ENCODE measurements at regions not wholly inside any gene's neighbourhood (a gene's known extent, or its start where the extent isn't known, plus 50 kb on each side); places are given as distances from the start of the nearest gene placed in this dataset.

DNA sequence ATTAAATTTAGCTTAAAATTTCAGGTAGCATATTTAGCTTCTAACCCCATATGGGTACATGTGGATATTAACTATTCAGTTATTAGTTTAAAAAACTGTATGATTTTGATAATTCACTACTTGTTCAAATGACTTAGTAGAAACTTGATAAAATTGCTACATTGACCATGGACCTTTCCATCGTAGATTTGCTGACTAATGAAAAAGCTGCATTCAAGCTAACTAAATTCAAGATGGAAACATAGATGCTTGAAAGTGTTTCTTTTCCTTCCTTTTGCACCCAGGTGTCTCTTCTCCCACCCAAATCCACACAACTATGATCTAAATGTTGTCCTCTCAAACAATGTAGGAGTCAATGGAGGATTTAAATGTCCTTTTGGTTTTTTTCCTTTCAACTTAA is 439.2 kb downstream of the TBC1D4 start:
- intact Hi-C loops (cut with DNase I) = no loop called here
- no peak for DNase-seq (ENCODE audit: low spot score)
- Histone ChIP-seq H3K9me3 (no peaks in the 10 kb centered on the region), H3K27ac (no peak overlapping the region), H3K4me3 (no peak overlapping the region), H3K27me3 (replicated peaks; ENCODE audit: insufficient read depth) (no peaks in the 10 kb centered on the region), H3K4me1 (replicated peaks) (no peaks in the 10 kb centered on the region), H3K36me3 (no peaks in the 10 kb centered on the region)
- WGBS = 97% methylated on average over 1 of the region's 1 CpG
- TF ChIP-seq POLR2A (IDR thresholded peaks at IDR 0.05) (no peak), POLR2AphosphoS5 (IDR thresholded peaks at IDR 0.05) (no peak)
- TF ChIP-seq, protein P1, sequence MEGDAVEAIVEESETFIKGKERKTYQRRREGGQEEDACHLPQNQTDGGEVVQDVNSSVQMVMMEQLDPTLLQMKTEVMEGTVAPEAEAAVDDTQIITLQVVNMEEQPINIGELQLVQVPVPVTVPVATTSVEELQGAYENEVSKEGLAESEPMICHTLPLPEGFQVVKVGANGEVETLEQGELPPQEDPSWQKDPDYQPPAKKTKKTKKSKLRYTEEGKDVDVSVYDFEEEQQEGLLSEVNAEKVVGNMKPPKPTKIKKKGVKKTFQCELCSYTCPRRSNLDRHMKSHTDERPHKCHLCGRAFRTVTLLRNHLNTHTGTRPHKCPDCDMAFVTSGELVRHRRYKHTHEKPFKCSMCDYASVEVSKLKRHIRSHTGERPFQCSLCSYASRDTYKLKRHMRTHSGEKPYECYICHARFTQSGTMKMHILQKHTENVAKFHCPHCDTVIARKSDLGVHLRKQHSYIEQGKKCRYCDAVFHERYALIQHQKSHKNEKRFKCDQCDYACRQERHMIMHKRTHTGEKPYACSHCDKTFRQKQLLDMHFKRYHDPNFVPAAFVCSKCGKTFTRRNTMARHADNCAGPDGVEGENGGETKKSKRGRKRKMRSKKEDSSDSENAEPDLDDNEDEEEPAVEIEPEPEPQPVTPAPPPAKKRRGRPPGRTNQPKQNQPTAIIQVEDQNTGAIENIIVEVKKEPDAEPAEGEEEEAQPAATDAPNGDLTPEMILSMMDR (IDR thresholded peaks at IDR 0.05) = no peak

GRCh38 chr13:75038393-75039113 is 443.4 kb downstream of the TBC1D4 start:
- 85% methylated on average over 1 of the region's 1 CpG for WGBS
- Histone ChIP-seq H3K36me3 (no peaks in the 10 kb centered on the region), H3K4me3 (no peak overlapping the region), H3K27me3 (replicated peaks; ENCODE audit: insufficient read depth) (no peaks in the 10 kb centered on the region), H3K9me3 (no peaks in the 10 kb centered on the region), H3K4me1 (replicated peaks) (no peaks in the 10 kb centered on the region), H3K27ac (no peak overlapping the region)
- no peak for DNase-seq (ENCODE audit: low spot score)
- TF ChIP-seq POLR2AphosphoS5 (IDR thresholded peaks at IDR 0.05) (no peak), POLR2A (IDR thresholded peaks at IDR 0.05) (no peak)
- TF ChIP-seq, protein P1 (IDR thresholded peaks at IDR 0.05) = no peak
- intact Hi-C loops (cut with DNase I) = no loop called here

DNA sequence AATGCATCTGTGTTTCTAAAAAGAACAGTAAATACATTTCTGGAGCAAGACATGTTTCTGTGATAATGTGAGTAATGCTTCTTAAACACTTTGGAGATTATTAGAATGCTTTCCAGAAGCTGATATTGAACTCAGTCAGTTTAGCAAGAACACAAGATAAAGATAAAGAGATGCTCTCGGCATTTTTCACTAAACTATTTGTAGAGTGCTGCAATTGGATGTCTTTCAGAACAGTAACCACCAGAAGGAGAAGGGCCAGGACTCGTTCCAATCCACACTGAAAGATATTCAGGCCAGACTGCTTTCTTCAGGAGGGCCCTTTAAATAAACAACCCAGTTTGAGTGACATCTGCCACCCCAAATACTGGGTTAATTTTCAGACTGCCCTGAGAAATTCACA is 456.0 kb downstream of the TBC1D4 start:
- 15% methylated on average over 2 of the region's 2 CpGs for WGBS
- no peaks in the 10 kb centered on the region for H3K36me3 ChIP-seq
- TF ChIP-seq, protein P1 (IDR thresholded peaks at IDR 0.05) = no peak
- TF ChIP-seq POLR2AphosphoS5 (IDR thresholded peaks at IDR 0.05) = no peak
- no peak for TF ChIP-seq POLR2A (IDR thresholded peaks at IDR 0.05)
- H3K27ac ChIP-seq = no peak overlapping the region
- no peak overlapping the region for H3K4me3 ChIP-seq
- no peaks in the 10 kb centered on the region for H3K4me1 ChIP-seq (replicated peaks)
- H3K27me3 ChIP-seq (replicated peaks; ENCODE audit: insufficient read depth) = no peaks in the 10 kb centered on the region
- intact Hi-C loops (cut with DNase I) = no loop called here
- H3K9me3 ChIP-seq = no peaks in the 10 kb centered on the region
- no peak for DNase-seq (ENCODE audit: low spot score)

- no peak for DNase-seq (ENCODE audit: low spot score)
- Histone ChIP-seq H3K27ac (no peak overlapping the region), H3K27me3 (replicated peaks; ENCODE audit: insufficient read depth) (no peaks in the 10 kb centered on the region), H3K9me3 (no peaks in the 10 kb centered on the region), H3K4me3 (no peak overlapping the region), H3K36me3 (no peaks in the 10 kb centered on the region), H3K4me1 (replicated peaks) (no peaks in the 10 kb centered on the region)
- 86% methylated on average over 1 of the region's 1 CpG for WGBS
- intact Hi-C loops (cut with DNase I) = no loop called here
- no peak for TF ChIP-seq POLR2AphosphoS5 (IDR thresholded peaks at IDR 0.05)
These were observed 457.4 kb downstream of the TBC1D4 start for GRCh38 chr13:75024602-75025001.

DNA sequence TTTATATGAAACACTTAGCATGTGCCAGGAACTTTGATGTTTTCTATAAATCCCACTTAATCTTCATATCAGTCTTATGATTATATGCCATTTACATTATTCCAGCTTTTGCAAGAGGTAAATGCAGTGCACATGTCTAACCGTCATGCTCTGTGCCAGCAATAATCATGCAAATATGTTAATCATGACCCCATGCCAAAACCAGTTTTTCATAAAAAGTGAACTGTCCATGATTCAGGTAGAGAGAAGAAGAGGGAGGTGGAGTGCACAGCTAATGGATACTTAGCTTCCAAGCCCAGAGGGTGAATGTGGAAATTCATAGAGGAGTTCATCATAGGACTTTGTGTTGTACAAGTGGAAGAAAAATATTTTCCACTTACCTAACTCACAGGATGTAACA is 458.4 kb downstream of the TBC1D4 start:
- TF ChIP-seq POLR2A (IDR thresholded peaks at IDR 0.05) (no peak), POLR2AphosphoS5 (IDR thresholded peaks at IDR 0.05) (no peak)
- TF ChIP-seq, protein P1 (IDR thresholded peaks at IDR 0.05) = no peak
- 95% methylated on average over 1 of the region's 1 CpG for WGBS
- H3K9me3 ChIP-seq = no peaks in the 10 kb centered on the region
- DNase-seq (ENCODE audit: low spot score) = no peak
- no peaks in the 10 kb centered on the region for H3K4me1 ChIP-seq (replicated peaks)
- no peaks in the 10 kb centered on the region for H3K27me3 ChIP-seq (replicated peaks; ENCODE audit: insufficient read depth)
- no peaks in the 10 kb centered on the region for H3K36me3 ChIP-seq
- intact Hi-C loops (cut with DNase I) = no loop called here
- H3K4me3 ChIP-seq = no peak overlapping the region
- H3K27ac ChIP-seq = no peak overlapping the region
